DMS153 (cell line): ENCODE measurements at regions not wholly inside any gene's neighbourhood (a gene's known extent, or its start where the extent isn't known, plus 50 kb on each side); places are given as distances from the start of the nearest gene placed in this dataset.
"Not testable (repeated sequence)": the region's sequence is repeated elsewhere in the genome, so short reads cannot be mapped to it uniquely, and the experiment has no call there.

Experiments
- DNase-seq: peaks from one replicate; lab custom pipeline; 2025; lab: John Stamatoyannopoulos, UW

- DNase-seq: no peak
Measured at GRCh38 chr15:79673416-79674123, 223.2 kb downstream of the MTHFS start.

GRCh38 chr15:79674124-79674465 lies 222.7 kb downstream of the MTHFS start:
- no peak for DNase-seq

GRCh38 chr15:79675982-79676381 lies 220.8 kb downstream of the MTHFS start:
- DNase-seq: no peak

- DNase-seq: no peak
Measured at GRCh38 chr15:79676621-79677020, 220.2 kb downstream of the MTHFS start.

GRCh38 chr15:79677241-79677640 lies 219.6 kb downstream of the MTHFS start:
- DNase-seq: no peak

- DNase-seq: no peak
Measured at GRCh38 chr15:79678032-79678701, 218.6 kb downstream of the MTHFS start.

- no peak for DNase-seq
Measured at GRCh38 chr15:79680720-79681119, 216.1 kb downstream of the MTHFS start.

GRCh38 chr15:79682285-79682684 lies 214.5 kb downstream of the MTHFS start:
- DNase-seq: no peak

GRCh38 chr15:79682851-79683288 lies 213.9 kb downstream of the MTHFS start:
- DNase-seq: no peak

- DNase-seq: no peak
Measured at GRCh38 chr15:79689030-79689429, 207.8 kb downstream of the MTHFS start.

- no peak for DNase-seq
Measured at GRCh38 chr15:79700951-79701480, 195.8 kb downstream of the MTHFS start.

- no peak for DNase-seq
Measured at GRCh38 chr15:79702621-79703020, 194.2 kb downstream of the MTHFS start.

- no peak for DNase-seq
Measured at GRCh38 chr15:79721256-79721655, 175.6 kb downstream of the MTHFS start.

- DNase-seq: no peak
Measured at GRCh38 chr15:79724312-79724711, 172.5 kb downstream of the MTHFS start.

- DNase-seq: no peak
Measured at GRCh38 chr15:79724804-79725203, 172.0 kb downstream of the MTHFS start.

- DNase-seq: no peak
Measured at GRCh38 chr15:79728867-79729266, 167.9 kb downstream of the MTHFS start.

- no peak for DNase-seq
Measured at GRCh38 chr15:79736435-79737000, 160.3 kb downstream of the MTHFS start.

GRCh38 chr15:79738143-79738542 lies 158.7 kb downstream of the MTHFS start:
- no peak for DNase-seq

- DNase-seq: no peak
Measured at GRCh38 chr15:79740561-79740960, 156.3 kb downstream of the MTHFS start.

GRCh38 chr15:79743032-79743431 lies 153.8 kb downstream of the MTHFS start:
- no peak for DNase-seq

GRCh38 chr15:79744485-79744884 lies 152.3 kb downstream of the MTHFS start:
- not testable (repeated sequence) for DNase-seq

GRCh38 chr15:79756365-79756764 lies 140.4 kb downstream of the MTHFS start:
- no peak for DNase-seq

GRCh38 chr15:79765081-79765480 lies 131.7 kb downstream of the MTHFS start:
- DNase-seq: no peak
